SK-N-SH (cell line): ENCODE measurements at regions not wholly inside any gene's neighbourhood (a gene's known extent, or its start where the extent isn't known, plus 50 kb on each side); places are given as distances from the start of the nearest gene placed in this dataset.

ENCODE experiments used
- CTCF ChIP-seq: fragments of 200-600 bp; sonication (generic); IDR thresholded peaks from 2 replicates; pipeline ENCODE4 v1.6.1; 2017; ENCODE audit warnings: antibody characterized with exemption, mild to moderate bottlenecking, moderate library complexity
- ELF1 ChIP-seq: IDR thresholded peaks from 2 replicates; pipeline ENCODE4 v1.4.0; 2012
- EP300 ChIP-seq, 2 experiments: IDR thresholded peaks; 2 replicates each; pipeline versions ENCODE4 v1.4.0 to v1.6.1; 2012; ENCODE audit warnings: borderline replicate concordance in 1 of 2, low read depth in 1 of 2, low read length in 1 of 2
- EZH2phosphoT487 ChIP-seq: fragments of 200-600 bp; sonication (generic); IDR thresholded peaks from 2 replicates; pipeline ENCODE4 v1.6.1; 2017; ENCODE audit warnings: low read depth, mixed run types, mild to moderate bottlenecking, antibody characterized with exemption, moderate library complexity, borderline replicate concordance
- MEF2A ChIP-seq: IDR thresholded peaks from 2 replicates; pipeline ENCODE4 v1.4.0; 2012; ENCODE audit warnings: low read depth, borderline replicate concordance
- MXI1 ChIP-seq: IDR thresholded peaks from 2 replicates; pipeline ENCODE4 v1.6.1; 2012; ENCODE audit warnings: mild to moderate bottlenecking, low read depth, low read length, improper control_type of control experiment
- POLR2AphosphoS5 ChIP-seq: IDR thresholded peaks from 2 replicates; pipeline ENCODE4 v1.6.1; 2012; ENCODE audit warnings: low read depth, low read length
- RXRA ChIP-seq: IDR thresholded peaks from 2 replicates; pipeline ENCODE4 v1.4.0; 2012; ENCODE audit warnings: low read depth, mild to moderate bottlenecking, borderline replicate concordance
- TF ChIP-seq, protein P1 (sequence below): IDR thresholded peaks from 2 replicates; pipeline ENCODE4 v1.4.0; 2012; ENCODE audit warnings: low read depth

DNA sequence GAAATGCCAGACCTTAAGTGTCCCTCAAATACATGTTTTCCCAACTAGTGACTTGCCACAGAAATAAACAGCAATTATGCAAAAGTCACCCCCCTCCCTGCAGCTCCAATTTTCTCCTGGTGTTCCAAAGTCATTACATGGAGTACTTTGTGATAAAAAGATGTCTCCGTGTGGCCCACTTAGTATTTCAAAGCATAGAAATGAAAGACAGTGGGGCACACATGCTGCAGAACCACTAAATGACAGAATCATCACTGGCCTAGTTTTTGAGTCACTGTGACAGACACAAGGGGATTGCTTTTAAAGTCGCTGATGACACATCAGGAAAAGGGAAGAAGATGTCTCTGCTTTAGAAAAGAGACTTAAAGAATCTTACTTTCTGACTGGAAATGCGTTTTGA lies 323.4 kb downstream of the PSAT1 start:
- no peak for TF ChIP-seq POLR2AphosphoS5
- TF ChIP-seq CTCF: no peak
- TF ChIP-seq, protein P1, sequence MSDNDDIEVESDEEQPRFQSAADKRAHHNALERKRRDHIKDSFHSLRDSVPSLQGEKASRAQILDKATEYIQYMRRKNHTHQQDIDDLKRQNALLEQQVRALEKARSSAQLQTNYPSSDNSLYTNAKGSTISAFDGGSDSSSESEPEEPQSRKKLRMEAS: no peak
- TF ChIP-seq EP300 (IDR thresholded peaks at IDR 0.05; ENCODE audit: borderline replicate concordance in 1 of 2, low read depth in 1 of 2, low read length in 1 of 2): no peak
- TF ChIP-seq EZH2phosphoT487: no peak
- no peak for TF ChIP-seq MEF2A
- TF ChIP-seq RXRA: no peak
- no peak for TF ChIP-seq MXI1
- no peak for TF ChIP-seq ELF1
